DMS153 treated with DMSO at 0.1 percent for 48 hours (cell line): ENCODE measurements at regions not wholly inside any gene's neighbourhood (a gene's known extent, or its start where the extent isn't known, plus 50 kb on each side); places are given as distances from the start of the nearest gene placed in this dataset.

ENCODE experiments used
- DNase-seq: peaks from one replicate; lab custom pipeline; 2025; ENCODE audit not compliant: unreplicated experiment; lab: John Stamatoyannopoulos, UW

GRCh38 chr3:111244760-111245159 lies 173.1 kb downstream of the NECTIN3 start:
- no peak for DNase-seq

DNA sequence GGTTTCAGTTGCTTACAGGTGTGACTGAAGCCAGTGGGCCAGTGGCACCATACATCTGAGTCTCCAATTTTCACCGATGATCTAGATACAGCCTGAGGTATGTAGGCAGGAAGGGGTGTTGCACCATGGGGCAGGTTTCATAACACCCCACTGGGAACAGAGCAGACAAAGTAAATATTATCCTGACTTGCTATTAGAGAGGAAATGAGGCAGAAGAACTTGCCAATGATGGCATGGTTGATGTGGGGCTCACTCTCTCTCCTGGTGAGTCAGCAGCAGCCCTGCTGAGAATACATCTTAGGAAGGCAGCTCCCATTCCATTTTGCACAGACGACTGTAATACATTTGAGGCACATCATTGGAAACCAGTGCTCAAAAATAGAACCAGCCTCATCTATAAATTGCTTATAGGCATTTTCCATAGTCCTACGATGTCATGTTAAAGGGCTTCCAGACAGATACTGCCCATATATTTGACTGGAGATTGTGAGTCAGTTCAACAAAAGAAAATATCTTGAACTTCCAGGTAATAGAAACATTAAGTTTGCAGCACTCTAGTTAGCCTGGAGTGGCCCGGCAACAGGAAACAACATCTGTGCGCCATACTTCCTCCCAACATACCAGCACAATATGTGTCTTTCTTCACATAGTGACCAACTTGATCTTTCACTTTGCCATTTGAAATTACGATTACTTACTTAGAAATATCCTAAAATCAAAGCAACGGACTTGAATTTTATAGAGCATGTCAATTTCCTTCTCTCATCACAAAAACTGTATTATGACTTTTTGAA lies 175.5 kb downstream of the NECTIN3 start:
- DNase-seq = no peak

GRCh38 chr3:111248406-111248805 lies 176.8 kb downstream of the NECTIN3 start:
- DNase-seq = no peak

DNA sequence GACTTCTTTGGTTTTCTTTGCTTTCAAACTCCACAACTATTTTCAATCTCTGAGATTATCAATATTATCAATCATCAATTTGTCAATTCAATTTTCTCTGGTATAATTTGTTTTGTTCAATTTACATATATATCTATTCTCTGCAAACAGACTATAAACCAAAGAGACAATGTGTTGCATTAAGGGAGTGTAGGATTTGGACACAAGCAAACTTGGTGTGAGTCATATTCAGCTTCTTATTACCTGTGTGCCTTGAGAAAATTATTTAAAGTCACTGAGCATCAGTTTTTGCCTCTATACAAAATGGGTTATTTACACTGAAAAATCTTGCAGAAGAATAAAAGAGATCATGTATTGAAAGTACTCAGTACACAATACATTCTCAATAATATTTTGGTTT lies 177.8 kb downstream of the NECTIN3 start:
- DNase-seq = no peak

GRCh38 chr3:111252779-111253178 lies 181.2 kb downstream of the NECTIN3 start:
- no peak for DNase-seq

DNA sequence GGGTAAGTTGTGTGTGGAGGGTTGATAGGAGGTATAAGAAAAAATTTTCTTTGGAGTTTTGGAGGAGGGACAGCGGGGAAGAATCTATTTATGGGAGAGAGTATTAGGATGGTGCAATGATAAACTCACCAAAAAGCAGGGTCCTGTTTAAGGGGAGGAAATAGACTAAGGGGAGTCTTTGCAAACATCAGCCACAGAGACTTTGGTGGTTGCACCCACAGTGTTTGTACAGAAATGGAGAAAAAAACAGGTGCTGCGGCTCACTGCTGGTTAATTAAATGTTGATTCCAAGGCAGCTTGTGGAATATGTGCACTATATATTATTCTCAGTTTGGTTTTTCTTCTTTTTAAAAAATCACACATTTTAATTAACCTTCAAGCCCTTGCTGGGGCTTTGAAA lies 182.1 kb downstream of the NECTIN3 start:
- no peak for DNase-seq

- no peak for DNase-seq
Observed at GRCh38 chr3:111260878-111261277, 189.3 kb downstream of the NECTIN3 start.

- DNase-seq = no peak
Observed at GRCh38 chr3:111269777-111270176, 198.2 kb downstream of the NECTIN3 start.

GRCh38 chr3:111277226-111277625 lies 205.6 kb downstream of the NECTIN3 start:
- DNase-seq = no peak

- no peak for DNase-seq
Observed at GRCh38 chr3:111278959-111279358, 207.3 kb downstream of the NECTIN3 start.

- DNase-seq = no peak
Observed at GRCh38 chr3:111282024-111282423, 210.4 kb downstream of the NECTIN3 start.

- DNase-seq = no peak
Observed at GRCh38 chr3:111283165-111283564, 211.5 kb downstream of the NECTIN3 start.

GRCh38 chr3:111284503-111285183 lies 213.0 kb downstream of the NECTIN3 start:
- no peak for DNase-seq

DNA sequence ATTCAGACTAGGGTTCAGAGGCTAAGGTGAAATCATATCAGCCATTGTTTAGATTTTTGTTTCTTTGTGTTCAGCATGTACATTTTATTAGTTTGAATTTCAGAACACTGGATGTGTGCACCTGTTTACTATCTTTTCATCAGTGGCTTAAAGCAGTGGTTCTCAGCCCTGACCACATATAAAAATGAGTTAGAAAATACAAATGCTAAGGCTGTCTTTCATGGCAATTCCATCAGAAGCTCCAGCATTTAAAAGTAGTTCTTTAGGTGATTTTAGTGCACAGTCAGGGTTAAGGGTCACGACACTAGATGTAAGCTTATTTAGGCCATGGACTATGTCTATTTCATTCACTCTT lies 213.5 kb downstream of the NECTIN3 start:
- DNase-seq = no peak

DNA sequence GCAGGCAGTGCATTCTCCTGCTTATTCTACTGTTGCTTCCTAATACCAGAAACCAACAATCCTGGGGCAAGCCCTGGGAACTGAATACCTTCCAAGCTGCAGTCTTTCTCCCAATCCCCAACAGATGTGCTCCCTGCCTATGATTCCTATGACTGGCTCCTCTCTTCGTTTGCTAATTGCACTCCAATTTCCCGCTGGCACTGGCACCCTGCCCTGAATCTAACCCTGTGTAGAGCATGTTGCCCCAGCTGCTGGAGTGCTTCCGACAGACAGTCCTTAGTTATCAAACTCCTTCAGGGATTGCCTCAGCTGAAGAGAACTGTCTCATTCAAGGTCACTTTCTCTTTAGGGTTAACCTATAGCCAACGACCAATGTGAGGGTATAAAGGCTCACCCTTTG lies 214.1 kb downstream of the NECTIN3 start:
- no peak for DNase-seq

DNA sequence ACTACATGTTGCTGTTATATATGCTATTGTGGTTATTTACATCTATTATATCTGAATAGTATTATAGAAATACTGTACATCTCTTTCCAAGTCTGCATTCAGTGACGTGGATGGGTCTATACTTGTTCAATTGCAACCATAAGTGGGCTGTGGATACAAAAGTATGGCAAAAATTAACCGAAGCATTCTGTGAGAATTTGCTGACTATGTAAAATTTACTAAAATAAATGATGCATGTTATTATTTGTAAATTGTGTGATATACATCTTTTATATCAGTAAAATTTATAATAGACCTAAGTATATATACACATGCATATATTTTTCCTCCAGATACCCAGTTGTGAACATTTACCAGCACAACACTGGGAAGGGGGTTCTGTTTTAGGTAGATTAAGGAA lies 215.1 kb downstream of the NECTIN3 start:
- DNase-seq = no peak

DNA sequence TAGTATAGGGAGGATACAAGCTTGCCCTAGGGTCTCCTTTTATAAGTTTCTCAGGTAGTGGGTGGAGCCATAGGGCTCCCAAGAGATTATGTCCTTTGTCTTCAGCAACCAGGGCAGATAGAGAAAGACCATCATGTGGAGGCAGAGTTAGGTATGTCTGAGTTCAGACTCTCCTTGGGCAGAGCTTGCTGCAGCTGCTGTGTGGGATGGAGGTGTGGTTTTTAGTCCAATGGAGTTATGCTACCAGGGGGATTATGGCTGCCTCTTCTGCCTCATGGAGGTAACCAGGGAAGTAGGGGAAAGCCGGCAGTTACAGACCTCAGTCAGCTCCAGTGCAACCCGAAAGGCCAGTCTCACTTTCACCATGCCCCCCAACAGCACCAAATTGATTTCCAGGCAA lies 220.5 kb downstream of the NECTIN3 start:
- DNase-seq = no peak

- DNase-seq = no peak
Observed at GRCh38 chr3:111299192-111299615, 227.6 kb downstream of the NECTIN3 start.

DNA sequence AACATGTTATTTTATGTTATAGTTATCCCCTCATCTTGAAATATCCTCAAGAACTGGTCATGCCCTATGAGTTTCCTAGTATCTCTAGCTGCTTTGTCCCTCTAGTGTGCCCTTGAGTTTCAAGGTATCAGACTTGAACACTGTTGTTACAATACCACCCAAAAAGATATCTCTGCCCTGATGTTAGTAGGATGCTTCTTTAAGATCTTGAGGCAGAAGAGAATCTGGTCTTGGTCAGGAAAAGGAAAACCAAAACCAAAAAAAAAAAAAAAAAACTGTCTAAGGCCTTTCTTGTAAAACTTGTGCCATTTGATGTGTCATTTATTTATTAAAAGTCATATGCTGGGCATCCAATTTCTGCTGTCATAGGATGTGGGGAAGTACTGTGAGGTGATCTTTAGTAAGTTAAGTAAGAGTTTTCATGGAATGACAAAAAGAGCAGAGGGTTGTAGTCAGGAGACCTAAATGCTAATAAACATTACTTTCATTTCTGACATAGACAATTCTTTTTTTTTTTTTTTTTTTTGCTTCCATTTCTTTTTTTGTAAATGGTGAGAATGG lies 229.7 kb downstream of the NECTIN3 start:
- no peak for DNase-seq

DNA sequence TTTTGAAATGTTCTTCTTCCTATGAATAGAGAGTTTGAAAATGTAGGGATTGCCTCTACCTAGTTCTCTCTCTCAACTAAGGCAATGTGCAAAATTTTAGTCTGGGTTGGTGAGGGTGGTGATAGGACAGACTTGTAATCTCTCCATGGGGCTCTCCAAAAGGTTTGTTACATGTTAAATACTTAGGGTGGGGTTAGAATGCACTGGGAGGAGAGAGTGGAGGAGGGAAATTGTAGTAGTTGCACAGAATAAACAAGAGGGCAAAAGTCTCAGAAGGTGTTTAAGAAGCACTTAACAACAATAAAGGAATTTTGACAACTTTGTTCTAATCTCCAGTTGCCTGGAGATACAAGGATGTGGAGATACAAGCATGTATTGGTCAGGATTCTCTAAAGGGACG lies 230.4 kb downstream of the NECTIN3 start:
- no peak for DNase-seq

- no peak for DNase-seq
Observed at GRCh38 chr3:111303760-111304159, 232.1 kb downstream of the NECTIN3 start.

DNA sequence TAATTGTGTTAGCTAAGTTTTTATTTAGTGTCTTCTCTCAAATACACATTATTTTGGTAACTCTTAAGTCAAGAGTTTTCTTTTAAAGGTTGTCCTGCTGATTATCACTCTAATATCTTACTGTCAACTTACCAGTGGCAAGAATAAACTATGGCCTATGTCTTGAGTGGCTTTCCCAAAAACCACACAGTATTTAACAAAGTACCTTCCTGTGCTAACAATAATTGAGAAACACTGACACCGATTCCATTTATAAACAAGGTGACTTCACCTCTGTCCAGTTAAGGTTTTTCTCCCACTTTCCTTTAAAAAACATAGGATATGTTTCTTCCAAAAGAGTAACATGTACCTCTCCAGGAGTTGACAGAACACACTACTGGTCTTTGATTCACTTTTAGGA lies 234.3 kb upstream of the CD96 start:
- no peak for DNase-seq
